GM12878 (cell line): ENCODE measurements at regions not wholly inside any gene's neighbourhood (a gene's known extent, or its start where the extent isn't known, plus 50 kb on each side); places are given as distances from the start of the nearest gene placed in this dataset.

Experiments
- ATAC-seq: fragments of 200-7000 bp; cut with Tn5 transposase; 3 replicates; pipeline ENCODE4 v1.9.1; 2020; ENCODE audit warnings: mild to moderate bottlenecking, moderate library complexity
- BruUV-seq: library from RNA; stranded (reverse); fragments of 400-500 nt; replicated peaks from 2 replicates; lab custom pipeline; 2021; lab: Mats Ljungman, UMichigan
- CTCF ChIA-PET: fragments of 300-600 bp; sonication (Branson Sonifier 250); formaldehyde crosslinking; extraction: SDS; loops from one replicate; lab custom pipeline; 2021; ENCODE audit warnings: inconsistent platforms; lab: Yijun Ruan, JAX
- POLR2A ChIA-PET: fragments of 350-600 bp; formaldehyde crosslinking; extraction: SDS; loops from one replicate; lab custom pipeline; 2021; ENCODE audit warnings: inconsistent platforms; lab: Charles Lee
- RAD21 ChIA-PET: fragments of 300-600 bp; sonication (Branson Sonifier 250); formaldehyde crosslinking; loops from one replicate; lab custom pipeline; 2023; ENCODE audit warnings: antibody characterized with exemption; ENCODE audit not compliant: unreplicated experiment; lab: Charles Lee
- SMC1A ChIA-PET: fragments of 300-600 bp; sonication (Branson Sonifier 250); formaldehyde crosslinking; loops from one replicate; lab custom pipeline; 2023; ENCODE audit not compliant: unreplicated experiment, uncharacterized antibody; lab: Charles Lee
- DNase-seq: peaks from one replicate; pipeline ENCODE4 v3.0.0-alpha.2; 2011; ENCODE audit warnings: low read depth, low spot score
- FAIRE-seq: peaks from 3 replicates; lab custom pipeline; 2011; peaks lifted over from hg19 to GRCh38; lab: Jason Lieb, UNC
- H2AFZ ChIP-seq: 2 replicates; pipeline ENCODE4 v1.6.0; 2011; ENCODE audit warnings: low read depth, low read length, control low read depth; ENCODE audit not compliant: control insufficient read depth
- H3K27ac ChIP-seq: 2 replicates; pipeline ENCODE4 v1.5.1; 2011; ENCODE audit warnings: control low read depth; ENCODE audit not compliant: control insufficient read depth, insufficient read depth
- H3K27me3 ChIP-seq, 2 experiments: replicated peaks in 1 of 2; 2 replicates each; pipeline versions ENCODE4 v1.6.0 to v1.6.1; 2011; ENCODE audit warnings: low read length in 1 of 2; ENCODE audit not compliant: control insufficient read depth in 2 of 2, insufficient read depth in 2 of 2
- H3K36me3 ChIP-seq, 2 experiments: 2 replicates each; pipeline ENCODE4 v1.5.1; 2011; ENCODE audit warnings: low read length in 1 of 2; ENCODE audit not compliant: control insufficient read depth in 2 of 2, insufficient read depth in 2 of 2
- H3K4me1 ChIP-seq: 2 replicates; pipeline ENCODE4 v1.6.1; 2011; ENCODE audit warnings: mild to moderate bottlenecking, low read length, moderate library complexity, mixed read lengths; ENCODE audit not compliant: control insufficient read depth, insufficient read depth
- H3K4me2 ChIP-seq: 2 replicates; pipeline ENCODE4 v1.6.0; 2011; ENCODE audit warnings: control low read depth; ENCODE audit not compliant: control insufficient read depth, insufficient read depth
- H3K4me3 ChIP-seq: fragments of 200-600 bp; sonication (generic); 2 replicates; pipeline ENCODE4 v1.5.1; 2016
- H3K79me2 ChIP-seq: 2 replicates; pipeline ENCODE4 v1.6.0; 2011; ENCODE audit warnings: low read length; ENCODE audit not compliant: control insufficient read depth, insufficient read depth
- H3K9ac ChIP-seq: 2 replicates; pipeline ENCODE4 v1.8.0; 2011; ENCODE audit warnings: low read length, control low read depth, mixed read lengths; ENCODE audit not compliant: control insufficient read depth, insufficient read depth
- H3K9me3 ChIP-seq: replicated peaks from 3 replicates; pipeline ENCODE4 v1.5.1; 2011; ENCODE audit warnings: mild to moderate bottlenecking, low read length; ENCODE audit not compliant: control insufficient read depth, insufficient read depth
- H4K20me1 ChIP-seq: 2 replicates; pipeline ENCODE4 v1.6.0; 2011; ENCODE audit not compliant: control insufficient read depth, insufficient read depth
- ETV6 ChIP-seq, 2 experiments: fragments of 450-650 bp in 1 of 2; IDR thresholded peaks in 1 of 2; conservative IDR thresholded peaks in 1 of 2; 2 replicates each; pipeline ENCODE4 v1.6.1; 2014; ENCODE audit warnings: antibody characterized with exemption in 1 of 2, borderline replicate concordance in 1 of 2, low read depth in 1 of 2, mild to moderate bottlenecking in 1 of 2, moderate library complexity in 1 of 2
- MYC ChIP-seq: IDR thresholded peaks from 2 replicates; pipeline ENCODE4 v1.6.1; 2011; ENCODE audit warnings: mild to moderate bottlenecking, low read length, moderate library complexity, inconsistent platforms; ENCODE audit not compliant: insufficient read depth, insufficient replicate concordance, insufficient read length, severe bottlenecking
- NR2C1 ChIP-seq: fragments of 450-650 bp; IDR thresholded peaks from 2 replicates; pipeline ENCODE4 v1.6.1; 2017; ENCODE audit warnings: antibody characterized with exemption, mild to moderate bottlenecking, moderate library complexity
- YY1 ChIP-seq: IDR thresholded peaks from 2 replicates; pipeline ENCODE4 v1.6.1; 2011; ENCODE audit warnings: low read depth, mild to moderate bottlenecking, low read length
- WGBS: methylation state at CpG from one replicate; pipeline ENCODE4 v1.1.6; 2016; ENCODE audit warnings: low lambda C conversion rate; ENCODE audit not compliant: insufficient replicate concordance, insufficient coverage; ENCODE audit errors: missing lambda C conversion rate; 5-methylcytosine and 5-hydroxymethylcytosine counted together
- in situ Hi-C: fragments of 300-500 bp; cut with MboI; formaldehyde crosslinking; loops from 9 replicates; pipeline ENCODE4 v1.14.3; 2018; ENCODE audit warnings: mixed read lengths
- intact Hi-C: fragments of 100-400 bp; cut with micrococcal nuclease; formaldehyde crosslinking; loops from one replicate; pipeline ENCODE4 v1.14.2; 2022; ENCODE audit not compliant: unreplicated experiment
- TF ChIP-seq, protein P1 (sequence below), 3 experiments: IDR thresholded peaks in 2 of 3; conservative IDR thresholded peaks in 1 of 3; 2 replicates each; pipeline ENCODE4 v1.5.1; 2011; ENCODE audit warnings: low read depth in 3 of 3, low read length in 3 of 3, mild to moderate bottlenecking in 3 of 3, control low read depth in 2 of 3, moderate library complexity in 2 of 3, inconsistent platforms in 1 of 3, mixed read lengths in 1 of 3; ENCODE audit not compliant: control insufficient read depth in 2 of 3, insufficient read depth in 1 of 3; ENCODE audit errors: extremely low read depth in 1 of 3
- TF ChIP-seq, protein P2 (sequence below): fragments of 450-650 bp; IDR thresholded peaks from 2 replicates; pipeline ENCODE4 v1.6.1; 2017; ENCODE audit warnings: mild to moderate bottlenecking, moderate library complexity
- TF ChIP-seq, protein P3 (sequence below): fragments of 150-350 bp; IDR thresholded peaks from 2 replicates; pipeline ENCODE4 v1.6.1; 2016; ENCODE audit warnings: low read depth, low read length

DNA sequence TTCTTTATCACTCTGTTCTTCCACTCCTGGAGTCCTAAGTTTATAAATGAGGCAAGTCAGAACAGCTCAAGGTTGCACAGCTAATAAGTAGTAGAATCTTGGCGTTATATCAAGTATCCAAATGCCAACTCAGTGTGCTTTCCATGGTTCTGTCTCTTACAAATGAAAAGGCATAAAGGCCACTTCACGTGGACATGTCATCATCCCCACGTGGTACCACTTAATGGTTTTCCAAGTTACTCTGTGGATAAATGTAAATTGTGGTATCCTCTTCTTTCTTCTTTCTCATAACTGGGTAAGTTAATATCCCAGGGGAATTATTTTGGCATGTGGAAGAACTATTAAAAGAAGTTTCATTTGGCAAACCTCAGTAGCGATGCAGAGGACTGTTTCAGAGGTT, 131.5 kb upstream of the L3MBTL4 start:
- ChIA-PET SMC1A (interaction anchor here (0.6 to 1.2 kb wide), 2 partner anchors 339 to 349 kb away, joined by 3 read pairs; no protein-coding TSS in a partner anchor), CTCF (no interaction called here), POLR2A (no interaction called here)
- 12% methylated on average over 4 of the region's 4 CpGs for WGBS
- no peaks in the 10 kb centered on the region for H4K20me1 ChIP-seq
- no peak for DNase-seq
- H3K4me3 ChIP-seq: no peak overlapping the region
- H3K27me3 ChIP-seq: no peaks in the 10 kb centered on the region; a peak in 2 of 4 replicates
- BruUV-seq: no TSS peak
- no peak overlapping the region for H3K4me2 ChIP-seq
- intact Hi-C loops: loop anchor here (10.0 kb wide), 1 partner anchor 199 kb away; no protein-coding TSS in a partner anchor
- no peak for TF ChIP-seq YY1
- TF ChIP-seq MYC: no peak
- TF ChIP-seq, protein P1, sequence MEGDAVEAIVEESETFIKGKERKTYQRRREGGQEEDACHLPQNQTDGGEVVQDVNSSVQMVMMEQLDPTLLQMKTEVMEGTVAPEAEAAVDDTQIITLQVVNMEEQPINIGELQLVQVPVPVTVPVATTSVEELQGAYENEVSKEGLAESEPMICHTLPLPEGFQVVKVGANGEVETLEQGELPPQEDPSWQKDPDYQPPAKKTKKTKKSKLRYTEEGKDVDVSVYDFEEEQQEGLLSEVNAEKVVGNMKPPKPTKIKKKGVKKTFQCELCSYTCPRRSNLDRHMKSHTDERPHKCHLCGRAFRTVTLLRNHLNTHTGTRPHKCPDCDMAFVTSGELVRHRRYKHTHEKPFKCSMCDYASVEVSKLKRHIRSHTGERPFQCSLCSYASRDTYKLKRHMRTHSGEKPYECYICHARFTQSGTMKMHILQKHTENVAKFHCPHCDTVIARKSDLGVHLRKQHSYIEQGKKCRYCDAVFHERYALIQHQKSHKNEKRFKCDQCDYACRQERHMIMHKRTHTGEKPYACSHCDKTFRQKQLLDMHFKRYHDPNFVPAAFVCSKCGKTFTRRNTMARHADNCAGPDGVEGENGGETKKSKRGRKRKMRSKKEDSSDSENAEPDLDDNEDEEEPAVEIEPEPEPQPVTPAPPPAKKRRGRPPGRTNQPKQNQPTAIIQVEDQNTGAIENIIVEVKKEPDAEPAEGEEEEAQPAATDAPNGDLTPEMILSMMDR (IDR thresholded peaks at IDR 0.05 in 2 of 3, conservative IDR thresholded peaks at IDR 0.05 in 1 of 3; ENCODE audit: control insufficient read depth in 2 of 3, extremely low read depth in 1 of 3, insufficient read depth in 1 of 3, low read depth in 3 of 3, low read length in 3 of 3): no peak
- TF ChIP-seq, protein P2, sequence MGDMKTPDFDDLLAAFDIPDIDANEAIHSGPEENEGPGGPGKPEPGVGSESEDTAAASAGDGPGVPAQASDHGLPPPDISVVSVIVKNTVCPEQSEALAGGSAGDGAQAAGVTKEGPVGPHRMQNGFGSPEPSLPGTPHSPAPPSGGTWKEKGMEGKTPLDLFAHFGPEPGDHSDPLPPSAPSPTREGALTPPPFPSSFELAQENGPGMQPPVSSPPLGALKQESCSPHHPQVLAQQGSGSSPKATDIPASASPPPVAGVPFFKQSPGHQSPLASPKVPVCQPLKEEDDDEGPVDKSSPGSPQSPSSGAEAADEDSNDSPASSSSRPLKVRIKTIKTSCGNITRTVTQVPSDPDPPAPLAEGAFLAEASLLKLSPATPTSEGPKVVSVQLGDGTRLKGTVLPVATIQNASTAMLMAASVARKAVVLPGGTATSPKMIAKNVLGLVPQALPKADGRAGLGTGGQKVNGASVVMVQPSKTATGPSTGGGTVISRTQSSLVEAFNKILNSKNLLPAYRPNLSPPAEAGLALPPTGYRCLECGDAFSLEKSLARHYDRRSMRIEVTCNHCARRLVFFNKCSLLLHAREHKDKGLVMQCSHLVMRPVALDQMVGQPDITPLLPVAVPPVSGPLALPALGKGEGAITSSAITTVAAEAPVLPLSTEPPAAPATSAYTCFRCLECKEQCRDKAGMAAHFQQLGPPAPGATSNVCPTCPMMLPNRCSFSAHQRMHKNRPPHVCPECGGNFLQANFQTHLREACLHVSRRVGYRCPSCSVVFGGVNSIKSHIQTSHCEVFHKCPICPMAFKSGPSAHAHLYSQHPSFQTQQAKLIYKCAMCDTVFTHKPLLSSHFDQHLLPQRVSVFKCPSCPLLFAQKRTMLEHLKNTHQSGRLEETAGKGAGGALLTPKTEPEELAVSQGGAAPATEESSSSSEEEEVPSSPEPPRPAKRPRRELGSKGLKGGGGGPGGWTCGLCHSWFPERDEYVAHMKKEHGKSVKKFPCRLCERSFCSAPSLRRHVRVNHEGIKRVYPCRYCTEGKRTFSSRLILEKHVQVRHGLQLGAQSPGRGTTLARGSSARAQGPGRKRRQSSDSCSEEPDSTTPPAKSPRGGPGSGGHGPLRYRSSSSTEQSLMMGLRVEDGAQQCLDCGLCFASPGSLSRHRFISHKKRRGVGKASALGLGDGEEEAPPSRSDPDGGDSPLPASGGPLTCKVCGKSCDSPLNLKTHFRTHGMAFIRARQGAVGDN: no peak
- no peak for TF ChIP-seq NR2C1
- no peak for TF ChIP-seq ETV6 (conservative IDR thresholded peaks at IDR 0.05 in 1 of 2, IDR thresholded peaks at IDR 0.05 in 1 of 2; ENCODE audit: borderline replicate concordance in 1 of 2, low read depth in 1 of 2)
- TF ChIP-seq, protein P3, sequence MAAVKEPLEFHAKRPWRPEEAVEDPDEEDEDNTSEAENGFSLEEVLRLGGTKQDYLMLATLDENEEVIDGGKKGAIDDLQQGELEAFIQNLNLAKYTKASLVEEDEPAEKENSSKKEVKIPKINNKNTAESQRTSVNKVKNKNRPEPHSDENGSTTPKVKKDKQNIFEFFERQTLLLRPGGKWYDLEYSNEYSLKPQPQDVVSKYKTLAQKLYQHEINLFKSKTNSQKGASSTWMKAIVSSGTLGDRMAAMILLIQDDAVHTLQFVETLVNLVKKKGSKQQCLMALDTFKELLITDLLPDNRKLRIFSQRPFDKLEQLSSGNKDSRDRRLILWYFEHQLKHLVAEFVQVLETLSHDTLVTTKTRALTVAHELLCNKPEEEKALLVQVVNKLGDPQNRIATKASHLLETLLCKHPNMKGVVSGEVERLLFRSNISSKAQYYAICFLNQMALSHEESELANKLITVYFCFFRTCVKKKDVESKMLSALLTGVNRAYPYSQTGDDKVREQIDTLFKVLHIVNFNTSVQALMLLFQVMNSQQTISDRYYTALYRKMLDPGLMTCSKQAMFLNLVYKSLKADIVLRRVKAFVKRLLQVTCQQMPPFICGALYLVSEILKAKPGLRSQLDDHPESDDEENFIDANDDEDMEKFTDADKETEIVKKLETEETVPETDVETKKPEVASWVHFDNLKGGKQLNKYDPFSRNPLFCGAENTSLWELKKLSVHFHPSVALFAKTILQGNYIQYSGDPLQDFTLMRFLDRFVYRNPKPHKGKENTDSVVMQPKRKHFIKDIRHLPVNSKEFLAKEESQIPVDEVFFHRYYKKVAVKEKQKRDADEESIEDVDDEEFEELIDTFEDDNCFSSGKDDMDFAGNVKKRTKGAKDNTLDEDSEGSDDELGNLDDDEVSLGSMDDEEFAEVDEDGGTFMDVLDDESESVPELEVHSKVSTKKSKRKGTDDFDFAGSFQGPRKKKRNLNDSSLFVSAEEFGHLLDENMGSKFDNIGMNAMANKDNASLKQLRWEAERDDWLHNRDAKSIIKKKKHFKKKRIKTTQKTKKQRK: no peak
- TF ChIP-seq, all 136 proteins: peak for 0
- no peaks in the 10 kb centered on the region for H3K36me3 ChIP-seq
- no peak overlapping the region for H3K9ac ChIP-seq
- H3K79me2 ChIP-seq: no peaks in the 10 kb centered on the region
- no peak for ATAC-seq
- no peak overlapping the region for H3K27ac ChIP-seq
- FAIRE-seq: no peak
- RAD21 ChIA-PET: no interaction called here
- no peaks in the 10 kb centered on the region for H3K9me3 ChIP-seq
- H2AFZ ChIP-seq: no peak overlapping the region
- no peaks in the 10 kb centered on the region for H3K4me1 ChIP-seq
- in situ Hi-C loops: loop anchor here (25.0 kb wide), 1 partner anchor 1459 kb away; no protein-coding TSS in a partner anchor
